H1 (cell line): ENCODE measurements at regions not wholly inside any gene's neighbourhood (a gene's known extent, or its start where the extent isn't known, plus 50 kb on each side); places are given as distances from the start of the nearest gene placed in this dataset.

Experiments used
- CTCF ChIA-PET: fragments of 300-600 bp; sonication (Branson Sonifier 250); formaldehyde crosslinking; loops from one replicate; lab custom pipeline; 2021; ENCODE audit not compliant: partially characterized antibody; lab: Charles Lee
- POLR2A ChIA-PET: fragments of 300-600 bp; sonication (Branson Sonifier 250); formaldehyde crosslinking; loops from one replicate; lab custom pipeline; 2021; ENCODE audit warnings: inconsistent platforms; ENCODE audit not compliant: partially characterized antibody; lab: Charles Lee
- DNase-seq, 2 experiments: peaks; one replicate each; pipeline versions ENCODE4 v3.0.0 to v3.0.0-alpha.2; 2010 to 2022; ENCODE audit warnings: low spot score in 2 of 2, low read depth in 1 of 2, mixed read lengths in 1 of 2
- FAIRE-seq: peaks from 2 replicates; lab custom pipeline; 2011; peaks lifted over from hg19 to GRCh38; lab: Jason Lieb, UNC
- H2AFZ ChIP-seq: 2 replicates; pipeline ENCODE4 v1.8.1; 2012; ENCODE audit warnings: low read length, inconsistent platforms
- H2AK5ac ChIP-seq: 2 replicates; pipeline ENCODE4 v1.6.1; 2013; ENCODE audit warnings: low read depth, low read length
- H2BK120ac ChIP-seq: replicated peaks from 2 replicates; pipeline ENCODE3; 2013; ENCODE audit warnings: low read depth, low read length, inconsistent platforms
- H2BK12ac ChIP-seq: 2 replicates; pipeline ENCODE4 v1.6.1; 2013; ENCODE audit warnings: low read depth, low read length
- H2BK15ac ChIP-seq: 2 replicates; pipeline ENCODE4 v1.6.1; 2013; ENCODE audit warnings: low read length
- H2BK20ac ChIP-seq: 2 replicates; pipeline ENCODE4 v1.6.1; 2013; ENCODE audit warnings: low read length
- H2BK5ac ChIP-seq: 2 replicates; pipeline ENCODE4 v1.6.1; 2013; ENCODE audit warnings: low read depth, low read length
- H3K14ac ChIP-seq: 2 replicates; pipeline ENCODE4 v1.6.1; 2013; ENCODE audit warnings: inconsistent platforms; ENCODE audit not compliant: insufficient read length
- H3K18ac ChIP-seq: 2 replicates; pipeline ENCODE4 v1.6.1; 2013; ENCODE audit warnings: low read length; ENCODE audit errors: extremely low read depth
- H3K23ac ChIP-seq: 2 replicates; pipeline ENCODE4 v1.6.1; 2013; ENCODE audit warnings: inconsistent platforms; ENCODE audit not compliant: insufficient read length
- H3K23me2 ChIP-seq: 2 replicates; pipeline ENCODE4 v1.6.1; 2013; ENCODE audit warnings: low read depth, low read length
- H3K27ac ChIP-seq: 2 replicates; pipeline ENCODE4 v1.6.1; 2011; ENCODE audit warnings: low read depth, low read length, inconsistent platforms
- H3K27me3 ChIP-seq, 4 experiments: replicated peaks in 1 of 4; 1 replicate in 1 of 4; 2 replicates in 3 of 4; pipeline versions ENCODE4 v1.6.1 to v1.8.1; 2011 to 2013; ENCODE audit warnings: low read length in 3 of 4, mild to moderate bottlenecking in 3 of 4, inconsistent platforms in 2 of 4, mixed read lengths in 2 of 4, moderate library complexity in 1 of 4; ENCODE audit not compliant: control insufficient read depth in 3 of 4, insufficient read depth in 3 of 4; ENCODE audit errors: extremely low read depth in 1 of 4
- H3K36me3 ChIP-seq, 4 experiments: 2 replicates each; pipeline versions ENCODE4 v1.6.1 to v1.8.1; 2011 to 2013; ENCODE audit warnings: mild to moderate bottlenecking in 4 of 4, low read length in 3 of 4, moderate library complexity in 2 of 4, control low read depth in 1 of 4, inconsistent platforms in 1 of 4; ENCODE audit not compliant: insufficient read depth in 4 of 4, control insufficient read depth in 2 of 4
- H3K4ac ChIP-seq: replicated peaks from 2 replicates; pipeline ENCODE3; 2013; ENCODE audit warnings: low read length, low read depth, mixed read lengths, inconsistent platforms; ENCODE audit not compliant: insufficient read length
- H3K4me1 ChIP-seq, 4 experiments: replicated peaks in 1 of 4; 1 replicate in 1 of 4; 2 replicates in 3 of 4; pipeline versions ENCODE4 v1.6.1 to v1.8.1; 2011 to 2013; ENCODE audit warnings: low read length in 3 of 4, inconsistent platforms in 2 of 4, mixed read lengths in 1 of 4; ENCODE audit not compliant: insufficient read depth in 4 of 4, control insufficient read depth in 3 of 4
- H3K4me2 ChIP-seq, 2 experiments: 2 replicates each; pipeline versions ENCODE4 v1.6.1 to v1.8.1; 2011 to 2013; ENCODE audit warnings: low read depth in 2 of 2, low read length in 2 of 2, control low read depth in 1 of 2, inconsistent platforms in 1 of 2, mild to moderate bottlenecking in 1 of 2; ENCODE audit not compliant: insufficient read depth in 1 of 2
- H3K4me3 ChIP-seq, 4 experiments: fragments of 200-600, 300-600 bp in 1 of 4; sonication (generic), shearing (Covaris generic), sonication (Bioruptor Twin) in 1 of 4; 2 replicates each; pipeline versions ENCODE4 v1.5.1 to v1.8.1; 2011 to 2016; ENCODE audit warnings: low read length in 4 of 4, low read depth in 3 of 4, control low read depth in 2 of 4, inconsistent platforms in 2 of 4, mild to moderate bottlenecking in 2 of 4, mixed read lengths in 1 of 4, moderate library complexity in 1 of 4; ENCODE audit not compliant: insufficient read depth in 2 of 4; ENCODE audit errors: extremely low read depth in 1 of 4
- H3K56ac ChIP-seq: replicated peaks from 2 replicates; pipeline ENCODE3; 2013; ENCODE audit warnings: low read depth, mild to moderate bottlenecking, mixed read lengths, low read length, inconsistent platforms; ENCODE audit not compliant: insufficient read length
- H3K79me1 ChIP-seq: 2 replicates; pipeline ENCODE4 v1.6.1; 2013; ENCODE audit warnings: low read depth, low read length, control low read depth
- H3K79me2 ChIP-seq, 2 experiments: 2 replicates each; pipeline versions ENCODE4 v1.6.1 to v1.8.1; 2012 to 2013; ENCODE audit warnings: low read length in 2 of 2, mild to moderate bottlenecking in 2 of 2, inconsistent platforms in 1 of 2; ENCODE audit not compliant: insufficient read depth in 2 of 2, control insufficient read depth in 1 of 2
- H3K9ac ChIP-seq, 4 experiments: replicated peaks in 1 of 4; 1 replicate in 1 of 4; 2 replicates in 3 of 4; pipeline versions ENCODE4 v1.6.1 to v1.8.1; 2011 to 2013; ENCODE audit warnings: low read depth in 3 of 4, low read length in 3 of 4, control low read depth in 2 of 4, mild to moderate bottlenecking in 2 of 4, moderate library complexity in 2 of 4, inconsistent platforms in 1 of 4; ENCODE audit errors: extremely low read depth in 1 of 4
- H3K9me3 ChIP-seq, 2 experiments: 2 replicates each; pipeline versions ENCODE4 v1.6.1 to v1.8.1; 2012 to 2013; ENCODE audit warnings: mild to moderate bottlenecking in 2 of 2, moderate library complexity in 2 of 2, control low read depth in 1 of 2, inconsistent platforms in 1 of 2, low read depth in 1 of 2, low read length in 1 of 2, mixed read lengths in 1 of 2; ENCODE audit not compliant: insufficient read depth in 2 of 2
- H4K20me1 ChIP-seq, 2 experiments: replicated peaks in 1 of 2; 2 replicates each; pipeline versions ENCODE3 to v1.8.1; 2011 to 2013; ENCODE audit warnings: inconsistent platforms in 2 of 2, low read length in 2 of 2, mild to moderate bottlenecking in 1 of 2; ENCODE audit not compliant: insufficient read depth in 2 of 2, control insufficient read depth in 1 of 2
- H4K5ac ChIP-seq: 2 replicates; pipeline ENCODE4 v1.6.1; 2013; ENCODE audit warnings: low read length, low read depth, mixed read lengths, inconsistent platforms; ENCODE audit not compliant: insufficient read length
- H4K8ac ChIP-seq: 2 replicates; pipeline ENCODE4 v1.8.0; 2013; ENCODE audit warnings: mild to moderate bottlenecking, moderate library complexity, low read length, inconsistent platforms; ENCODE audit not compliant: insufficient read depth; ENCODE audit errors: extremely low read depth
- H4K91ac ChIP-seq: replicated peaks from 2 replicates; pipeline ENCODE3; 2013; ENCODE audit warnings: low read length, mixed read lengths, inconsistent platforms; ENCODE audit not compliant: insufficient read length
- ATF3 ChIP-seq: IDR thresholded peaks from 2 replicates; pipeline ENCODE4 v1.6.1; 2011; ENCODE audit warnings: low read depth, mild to moderate bottlenecking, low read length; ENCODE audit not compliant: insufficient read depth
- BRCA1 ChIP-seq: IDR thresholded peaks from 2 replicates; pipeline ENCODE4 v1.6.1; 2012; ENCODE audit warnings: low read depth, low read length, improper control_type of control experiment
- CBX5 ChIP-seq: fragments of 300-800, 300-1000 bp; sonication (generic); IDR thresholded peaks from 2 replicates; pipeline ENCODE4 v1.7.1; 2016; ENCODE audit warnings: antibody characterized with exemption, low read length, low read depth
- CTBP2 ChIP-seq: IDR thresholded peaks from 2 replicates; pipeline ENCODE4 v1.7.0; 2011; ENCODE audit warnings: borderline replicate concordance, mild to moderate bottlenecking, moderate library complexity, mixed read lengths, low read length; ENCODE audit not compliant: insufficient read depth, insufficient read length
- GABPA ChIP-seq: IDR thresholded peaks from 2 replicates; pipeline ENCODE4 v1.6.1; 2011; ENCODE audit warnings: mild to moderate bottlenecking, low read length, moderate library complexity, borderline replicate concordance; ENCODE audit not compliant: insufficient read depth
- MAFK ChIP-seq: IDR thresholded peaks from 2 replicates; pipeline ENCODE4 v1.6.1; 2012; ENCODE audit warnings: low read depth, mild to moderate bottlenecking, improper control_type of control experiment, low read length
- MAX ChIP-seq: IDR thresholded peaks from 2 replicates; pipeline ENCODE4 v1.6.1; 2012; ENCODE audit warnings: inconsistent platforms
- PHF8 ChIP-seq: fragments of 200-600 bp; sonication (generic); conservative IDR thresholded peaks from 2 replicates; pipeline ENCODE4 v1.7.1; 2012; ENCODE audit warnings: low read depth, mild to moderate bottlenecking, inconsistent platforms, low read length, moderate library complexity
- RAD21 ChIP-seq, 2 experiments: IDR thresholded peaks in 1 of 2; conservative IDR thresholded peaks in 1 of 2; 2 replicates each; pipeline ENCODE4 v1.6.1; 2011; ENCODE audit warnings: low read depth in 2 of 2, low read length in 2 of 2, improper control_type of control experiment in 1 of 2, inconsistent platforms in 1 of 2, mild to moderate bottlenecking in 1 of 2, moderate library complexity in 1 of 2
- SIN3A ChIP-seq, 2 experiments: IDR thresholded peaks in 1 of 2; conservative IDR thresholded peaks in 1 of 2; 2 replicates each; pipeline ENCODE4 v1.6.1; 2011 to 2012; ENCODE audit warnings: low read length in 2 of 2, improper control_type of control experiment in 1 of 2, low read depth in 1 of 2, mild to moderate bottlenecking in 1 of 2
- SIRT6 ChIP-seq: IDR thresholded peaks from one replicate; pipeline ENCODE4 v1.7.1; 2012; ENCODE audit warnings: low read length, inconsistent platforms
- TAF1 ChIP-seq: IDR thresholded peaks from 2 replicates; pipeline ENCODE4 v1.6.1; 2011; ENCODE audit warnings: mild to moderate bottlenecking, low read depth, low read length
- TCF12 ChIP-seq: IDR thresholded peaks from 2 replicates; pipeline ENCODE4 v1.6.1; 2011; ENCODE audit warnings: low read depth, mild to moderate bottlenecking, low read length
- WGBS, 2 experiments: shearing (Covaris generic) in 1 of 2; methylation state at CpG; one replicate each; pipeline versions ENCODE4 v1.1.6 to v1.1.7; 2013 to 2015; ENCODE audit warnings: low lambda C conversion rate in 2 of 2, mixed read lengths in 2 of 2, inconsistent platforms in 1 of 2, low coverage in 1 of 2, missing lambda C conversion rate in 1 of 2; ENCODE audit not compliant: insufficient replicate concordance in 2 of 2, insufficient coverage in 1 of 2, insufficient read length in 1 of 2; ENCODE audit errors: extremely low coverage in 1 of 2, missing lambda C conversion rate in 1 of 2; 5-methylcytosine and 5-hydroxymethylcytosine counted together

GRCh38 chr4:152224223-152224622 is 311.7 kb downstream of the FBXW7 start:
- Histone ChIP-seq H2BK120ac (no peak overlapping the region), H2AFZ (0 out of 2 replicates have a peak overlapping the region, but pooled peaks have one; percentile 47), H2AK5ac (no peak overlapping the region), H3K23me2 (no peaks in the 10 kb centered on the region), H3K9ac (no peak overlapping the region), H3K4ac (no peak overlapping the region), H3K9me3 (0 out of 4 replicates have a peak, but pooled peaks cover 0 to 3% of the 10 kb centered on the region in 2 experiments), H3K56ac (no peak overlapping the region), H3K79me2 (no peaks in the 10 kb centered on the region), H4K20me1 (no peaks in the 10 kb centered on the region), H3K14ac (no peak overlapping the region), H2BK5ac (no peak overlapping the region), H3K4me1 (peaks cover 1 to 4% (median 2%) of the 10 kb centered on the region in 4 experiments; a peak in 3 of 7 replicates), H4K91ac (no peak overlapping the region), H3K4me2 (no peak overlapping the region), H3K27ac (no peak overlapping the region), H4K8ac (no peak overlapping the region), H3K36me3 (no peaks in the 10 kb centered on the region), H3K23ac (no peak overlapping the region), H2BK20ac (no peak overlapping the region), H2BK12ac (no peak overlapping the region), H3K18ac (no peak overlapping the region), H2BK15ac (no peak overlapping the region), H4K5ac (no peak overlapping the region), H3K79me1 (no peaks in the 10 kb centered on the region), H3K4me3 (no peak overlapping the region), H3K27me3 (no peaks in the 10 kb centered on the region)
- CTCF ChIA-PET, result interaction anchor here (0.6 to 2.2 kb wide), 2 partner anchors 12 to 132 kb away, joined by 3 to 6 read pairs; no protein-coding TSS in a partner anchor
- no peak for DNase-seq
- 91% methylated on average over 8 of the region's 8 CpGs; no CpG with 5 or more reads in 1 of the 2 experiments for WGBS, 2 experiments
- no peak for FAIRE-seq
- POLR2A ChIA-PET, result no interaction called here
- TF ChIP-seq SIRT6 (no peak), ATF3 (no peak), RAD21 (IDR thresholded peaks at IDR 0.05 in 1 of 2, conservative IDR thresholded peaks at IDR 0.05 in 1 of 2; ENCODE audit: low read depth in 2 of 2, low read length in 2 of 2) (no peak), GABPA (no peak), TAF1 (no peak), BRCA1 (no peak), SIN3A (conservative IDR thresholded peaks at IDR 0.05 in 1 of 2, IDR thresholded peaks at IDR 0.05 in 1 of 2; ENCODE audit: low read depth in 1 of 2, low read length in 2 of 2) (no peak), TCF12 (no peak), CTBP2 (no peak), CBX5 (no peak), MAX (no peak), PHF8 (no peak), MAFK (no peak)
